NCI-H526 treated with DMSO at 0.1 percent for 48 hours (cell line): ENCODE measurements at regions not wholly inside any gene's neighbourhood (a gene's known extent, or its start where the extent isn't known, plus 50 kb on each side); places are given as distances from the start of the nearest gene placed in this dataset.
"Not testable (repeated sequence)": the region's sequence is repeated elsewhere in the genome, so short reads cannot be mapped to it uniquely, and the experiment has no call there.

Experiments used
- DNase-seq: peaks from one replicate; lab custom pipeline; 2025; lab: John Stamatoyannopoulos, UW

DNA sequence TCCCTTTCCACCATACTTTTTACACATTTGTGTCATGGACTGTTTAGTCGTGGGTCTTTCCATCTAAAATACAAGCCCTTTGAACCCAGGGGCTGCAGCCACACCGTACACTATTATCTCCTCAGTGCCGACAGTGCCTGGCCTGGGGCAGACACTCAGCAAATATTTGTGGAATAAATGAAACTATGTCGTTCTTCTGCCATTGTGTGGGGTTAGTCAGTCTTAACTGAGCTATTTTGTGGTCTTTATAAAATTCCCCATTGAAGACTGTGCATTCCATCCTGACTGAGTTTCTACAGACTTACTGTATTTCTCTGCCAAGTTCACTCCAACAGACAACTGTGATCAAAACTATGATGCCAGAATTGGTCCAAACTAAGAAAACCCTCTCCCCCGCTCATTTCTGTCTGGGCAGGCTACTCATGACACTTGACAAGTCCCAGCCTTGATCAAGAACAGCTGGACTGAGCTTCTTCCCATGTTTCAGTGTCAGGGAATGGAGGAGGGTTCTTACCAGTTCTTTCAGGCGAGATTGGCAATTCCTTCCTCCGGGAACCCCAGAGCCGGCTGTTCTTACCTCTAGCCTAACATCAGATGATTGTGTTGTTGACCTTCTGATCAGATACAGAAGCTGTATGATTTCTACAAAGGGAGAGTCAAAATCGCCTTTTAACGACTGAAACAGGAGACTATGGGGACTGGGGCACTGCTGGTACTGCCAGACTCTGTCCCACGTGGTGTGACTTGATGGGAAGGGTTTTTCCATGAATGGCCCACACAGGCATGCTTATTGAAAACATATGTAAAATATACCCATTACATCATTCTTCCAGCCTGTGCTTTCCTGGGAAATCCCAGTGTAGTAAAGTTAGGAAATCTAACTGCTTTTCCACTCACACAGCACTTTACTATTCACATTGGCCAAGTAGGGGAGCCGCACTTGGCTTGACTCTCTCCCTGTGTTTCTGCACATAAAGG is 77.4 kb upstream of the NPAS2 start:
- no peak for DNase-seq

DNA sequence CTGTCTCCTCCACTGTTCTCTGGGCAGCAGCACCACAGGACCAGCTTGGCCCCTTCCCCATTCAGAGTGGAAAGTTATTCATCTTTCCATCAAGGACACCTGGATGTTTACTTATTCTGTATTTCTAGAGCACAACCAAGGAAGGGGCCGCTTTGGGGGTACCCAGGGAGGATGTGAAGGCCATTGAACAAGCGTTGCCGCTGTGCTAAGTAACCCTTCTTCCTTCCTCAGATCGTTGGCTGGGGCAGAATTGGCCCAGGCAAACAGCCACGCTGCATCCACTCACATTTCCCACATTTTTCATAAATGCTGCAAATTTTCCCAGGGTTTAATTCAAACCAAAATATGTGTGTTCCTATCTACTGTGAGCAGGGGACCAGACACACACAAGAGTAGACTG is 76.2 kb upstream of the NPAS2 start:
- DNase-seq, result no peak

DNA sequence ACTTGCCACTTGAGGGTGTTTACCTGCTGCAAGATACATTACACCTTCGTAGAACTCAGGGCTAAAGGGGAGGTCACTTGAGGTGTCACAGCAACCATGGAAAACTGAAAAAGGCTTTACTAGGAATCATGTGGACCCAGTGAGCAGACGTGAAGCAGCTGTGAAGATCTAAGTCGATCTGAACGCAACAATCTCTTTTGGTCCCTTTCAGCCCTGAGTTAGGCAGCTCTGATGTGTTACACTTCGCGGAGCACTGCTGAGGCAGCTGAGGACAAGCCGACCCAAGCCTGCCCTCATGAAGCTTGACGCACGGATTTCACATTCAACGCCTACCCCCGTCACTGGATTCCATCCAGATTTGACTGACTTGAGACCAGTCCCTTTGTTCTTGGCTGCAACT is 75.8 kb upstream of the NPAS2 start:
- DNase-seq, result no peak

DNA sequence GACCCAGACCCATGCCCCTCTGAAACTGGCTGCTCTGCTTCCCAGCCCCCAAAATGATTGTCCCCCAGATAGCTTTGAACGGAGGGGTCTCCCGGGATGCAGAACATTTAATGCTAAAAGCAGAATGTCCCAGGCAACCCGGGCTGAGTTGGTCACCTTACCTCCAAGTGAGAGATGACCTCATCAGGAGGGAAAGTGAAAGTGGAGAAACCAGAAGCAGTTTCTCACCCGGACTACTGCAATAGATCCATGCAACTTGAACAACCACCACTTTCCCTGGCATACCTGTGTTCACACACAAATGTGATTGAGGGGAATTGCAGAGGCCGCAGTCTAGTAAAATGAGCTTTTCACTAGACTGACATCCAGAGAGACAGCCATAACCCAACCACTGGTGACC is 75.3 kb upstream of the NPAS2 start:
- DNase-seq, result no peak

DNA sequence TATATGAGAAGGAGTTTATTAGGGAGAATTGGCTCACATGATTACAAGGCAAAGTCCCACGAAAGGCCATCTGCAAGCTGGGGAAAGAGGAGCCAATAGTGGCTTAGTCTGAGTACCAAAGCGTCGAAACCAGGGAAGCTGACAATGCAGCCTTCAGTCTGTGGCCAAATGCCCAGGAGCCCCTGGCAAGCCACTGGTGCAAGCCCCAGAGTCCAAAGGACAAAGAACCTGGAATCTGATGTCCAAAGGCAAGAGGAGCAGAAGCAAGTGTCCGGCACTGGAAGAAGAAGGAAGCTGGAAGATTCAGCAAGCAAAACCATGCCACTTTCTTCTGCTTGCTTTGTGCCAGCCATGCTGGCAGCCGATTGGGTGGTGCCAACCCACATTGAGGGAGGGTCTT is 74.3 kb upstream of the NPAS2 start:
- no peak for DNase-seq

DNA sequence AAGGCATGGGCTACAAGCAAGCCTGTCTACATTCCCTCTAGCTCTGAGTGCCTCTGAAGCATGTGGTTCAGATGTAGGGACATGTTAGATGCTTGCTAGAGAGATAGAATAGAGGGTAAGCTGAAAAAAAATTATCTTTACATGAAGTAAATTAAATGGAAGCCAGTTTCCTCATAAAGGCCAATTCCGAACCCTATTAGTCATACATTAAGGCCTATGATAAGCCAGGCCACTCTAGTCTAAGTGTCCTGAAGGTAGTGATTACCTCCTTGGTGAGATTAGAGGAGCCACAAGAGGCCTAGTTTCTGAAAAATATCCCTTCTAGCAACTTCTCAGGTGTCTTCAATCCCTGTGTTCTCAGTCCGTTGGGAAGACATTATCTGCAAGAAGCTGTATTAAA is 72.4 kb upstream of the NPAS2 start:
- DNase-seq, result no peak

DNA sequence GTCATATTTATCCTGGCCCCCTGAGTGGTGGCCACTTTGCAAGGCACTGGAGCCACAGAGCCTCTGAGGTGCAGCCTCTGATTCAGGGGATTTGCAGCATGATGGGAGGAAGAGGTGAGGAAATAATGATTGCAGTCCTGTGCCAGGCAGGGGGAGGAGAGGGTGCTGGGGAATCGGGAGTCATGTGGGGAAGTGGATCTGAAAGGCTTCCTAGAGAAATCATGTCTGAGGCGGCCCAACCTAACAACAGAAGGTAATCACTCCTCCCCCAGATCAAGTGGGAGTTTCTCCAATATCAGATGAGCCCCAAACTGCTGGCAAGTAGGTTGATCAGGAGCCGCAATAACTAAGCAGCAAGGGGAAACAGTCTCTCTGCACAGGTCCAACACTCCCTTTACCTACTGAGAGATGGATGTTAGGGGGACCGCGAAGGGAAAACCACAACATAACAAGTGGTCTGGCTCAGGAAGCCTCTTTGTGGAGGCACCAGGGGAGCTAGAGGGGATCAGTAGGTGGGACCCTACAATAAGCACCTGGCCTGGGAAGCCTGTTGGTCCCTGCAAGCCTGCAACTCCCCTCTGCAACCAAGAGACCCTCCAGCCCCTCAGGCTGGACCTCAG is 71.8 kb upstream of the NPAS2 start:
- no peak for DNase-seq

DNA sequence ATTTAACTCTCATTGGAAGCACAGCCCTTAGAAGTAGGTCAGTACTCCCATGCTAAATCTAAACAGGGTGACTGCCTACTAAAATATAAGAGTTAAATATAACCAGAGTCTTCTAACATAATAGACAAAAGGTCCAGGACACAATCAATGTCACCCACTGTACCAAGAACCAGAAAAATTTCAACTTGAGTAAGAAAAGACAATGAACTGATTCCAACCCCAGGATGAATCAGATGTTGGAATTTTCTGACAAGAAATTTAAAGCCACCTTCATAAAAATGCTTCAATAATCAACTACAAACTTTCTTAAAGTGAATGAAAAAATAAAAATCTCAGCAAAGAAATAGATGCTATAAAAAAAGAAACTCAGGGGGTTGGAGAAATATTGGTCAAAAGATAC is 71.3 kb upstream of the NPAS2 start:
- DNase-seq, result no peak

DNA sequence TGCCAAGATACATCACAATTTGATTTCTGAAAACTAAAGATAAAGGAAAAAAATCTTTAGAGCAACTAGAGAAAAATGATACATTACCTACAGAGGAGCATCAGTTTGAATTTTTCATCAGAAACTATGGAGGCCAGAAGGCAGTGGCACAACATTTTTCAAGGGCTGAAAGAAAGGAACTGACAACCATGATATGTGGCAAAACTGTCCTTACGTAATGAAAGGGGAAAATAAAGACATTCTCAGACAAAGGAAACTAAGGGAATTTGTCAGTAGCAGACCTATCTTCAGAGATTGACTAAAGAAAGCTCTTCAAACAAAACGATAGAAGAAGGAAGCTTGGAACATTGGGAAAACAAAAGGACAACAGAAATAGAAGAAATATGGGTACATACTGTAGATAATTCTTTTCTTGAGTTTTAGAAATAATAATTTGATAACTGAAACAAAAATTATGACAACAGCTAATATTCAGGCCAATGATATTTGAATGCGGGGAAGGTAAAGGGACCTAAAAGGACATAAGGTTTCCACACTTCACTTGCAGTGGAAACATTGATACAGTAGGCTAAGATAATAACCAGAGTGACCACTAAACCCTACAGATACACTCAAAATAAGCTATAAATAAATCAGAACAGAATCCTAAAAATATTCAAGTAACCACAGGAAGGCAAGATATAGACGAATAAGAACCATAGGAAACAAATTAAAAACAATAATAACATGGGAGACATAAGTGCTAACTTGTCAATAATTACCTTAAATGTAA is 70.0 kb upstream of the NPAS2 start:
- DNase-seq, result no peak

DNA sequence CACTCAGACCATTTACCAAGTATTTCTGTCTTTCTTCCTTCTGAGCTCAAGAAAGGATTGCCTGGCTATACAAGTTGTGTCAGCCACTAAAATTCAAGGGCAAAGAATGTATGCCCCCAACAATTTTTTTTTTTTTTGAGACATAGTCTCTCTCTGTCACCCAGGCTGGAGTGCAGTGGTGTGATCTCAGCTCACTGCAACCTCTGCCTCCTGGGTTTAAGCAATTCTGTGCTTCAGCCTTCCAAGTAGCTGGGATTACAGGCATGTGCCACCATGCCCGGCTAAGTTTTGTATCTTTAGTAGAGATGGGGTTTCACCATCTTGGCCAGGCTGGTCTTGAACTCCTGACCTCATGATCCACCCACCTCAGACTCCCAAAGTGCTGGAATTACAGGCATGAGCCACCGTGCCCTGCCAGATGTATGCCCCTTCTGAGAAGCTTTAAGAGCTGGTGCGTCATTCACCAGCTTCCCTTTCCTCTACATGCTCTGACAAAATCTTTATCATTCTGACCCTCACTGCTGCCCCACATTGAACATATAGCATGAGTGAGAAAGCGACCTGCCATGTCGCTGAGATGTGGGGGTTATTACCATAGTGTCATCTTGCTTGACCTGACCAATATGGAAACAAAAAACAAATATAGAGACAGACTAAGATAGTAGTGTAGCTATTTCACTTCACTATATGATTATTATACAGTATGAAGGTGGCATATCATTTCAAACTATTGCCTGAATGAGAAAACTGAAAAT is 67.9 kb upstream of the NPAS2 start:
- DNase-seq, result not testable (repeated sequence)

DNA sequence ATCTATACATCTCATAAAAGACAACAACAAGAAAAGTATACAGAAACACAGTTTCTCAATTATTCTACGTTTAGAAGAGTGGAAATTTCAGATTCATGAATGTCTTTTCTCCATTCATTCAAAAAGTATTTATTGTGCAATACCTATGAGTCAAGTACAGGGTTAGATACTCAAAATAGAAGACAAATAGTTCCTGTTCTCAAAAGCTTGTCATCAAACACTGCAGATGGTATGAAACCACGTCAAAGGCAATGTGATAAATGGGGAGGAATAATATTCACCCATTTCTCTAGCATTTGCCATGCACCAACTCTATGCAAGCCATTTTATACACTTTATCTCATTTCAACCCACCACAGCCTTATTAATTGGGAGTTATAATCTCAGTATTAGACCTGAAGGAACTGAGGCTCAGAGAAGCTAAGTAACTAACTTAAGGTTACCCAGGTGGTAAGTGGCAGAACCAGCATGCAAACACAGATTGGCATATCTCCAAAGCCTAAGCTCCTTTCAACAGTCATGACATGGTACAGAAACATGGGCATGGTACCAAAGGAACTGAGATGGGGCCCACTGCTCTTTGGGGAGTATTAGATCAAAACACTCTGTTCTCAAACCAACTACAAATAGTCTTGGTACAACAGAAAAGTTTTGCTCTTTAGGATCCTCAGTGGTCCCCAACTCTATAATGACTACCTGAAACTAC is 67.2 kb upstream of the NPAS2 start:
- DNase-seq, result no peak

DNA sequence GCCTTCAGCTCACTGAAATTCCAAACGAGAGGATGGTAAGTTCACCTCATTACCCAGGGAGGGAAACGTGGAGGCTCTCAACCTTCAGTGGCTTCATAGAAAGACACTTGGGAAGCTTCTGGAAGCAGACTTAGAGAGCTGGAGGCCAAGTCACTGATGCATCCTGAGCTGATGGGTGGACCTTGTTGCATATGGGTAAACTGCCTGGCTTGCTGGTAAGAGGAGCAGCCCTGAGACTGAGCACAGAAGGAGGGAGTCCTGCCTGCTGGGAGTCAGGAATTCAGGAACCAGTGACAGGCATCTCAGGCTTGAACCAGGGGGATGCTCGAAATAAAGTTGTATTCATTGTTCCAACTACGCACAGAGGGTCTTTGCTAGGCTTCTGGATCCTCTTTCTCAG is 66.5 kb upstream of the NPAS2 start:
- DNase-seq, result no peak

DNA sequence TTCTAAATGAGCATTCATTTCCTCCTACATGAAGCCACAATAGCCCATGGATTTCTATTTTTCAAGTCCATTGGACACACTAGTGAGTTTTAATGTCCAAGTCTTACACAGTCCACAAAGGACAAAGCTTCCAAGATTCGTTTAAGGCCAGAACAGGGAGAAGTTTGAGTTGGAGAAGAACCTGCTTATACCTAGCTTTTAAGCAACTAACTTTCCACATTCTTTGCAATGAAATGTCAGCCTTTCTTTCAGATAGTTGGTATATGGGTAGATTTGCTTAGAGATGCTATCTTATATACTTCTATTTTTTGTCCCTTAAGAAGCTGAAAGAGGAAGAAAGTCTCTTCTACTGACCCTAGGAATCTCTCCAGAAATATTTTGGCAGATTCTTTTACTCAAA is 66.1 kb upstream of the NPAS2 start:
- no peak for DNase-seq

DNA sequence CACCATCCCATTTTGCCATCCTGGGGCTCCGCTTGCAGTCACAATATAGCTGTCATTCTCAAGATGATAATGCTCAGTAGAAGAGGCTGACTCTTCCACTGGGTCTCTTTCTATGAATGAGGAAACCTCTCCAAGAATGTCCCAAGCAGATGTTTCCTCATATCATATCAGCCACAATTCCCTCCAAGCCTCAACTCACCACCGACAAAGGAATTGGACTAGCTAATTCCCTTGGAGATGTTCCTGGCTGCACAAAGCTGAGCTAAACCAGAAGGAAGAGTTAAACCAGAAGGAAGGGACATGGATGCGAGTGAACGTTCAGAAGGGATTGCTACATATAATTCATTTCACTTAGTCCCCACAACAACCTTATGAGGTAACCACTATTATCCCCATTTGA is 65.0 kb upstream of the NPAS2 start:
- no peak for DNase-seq

DNA sequence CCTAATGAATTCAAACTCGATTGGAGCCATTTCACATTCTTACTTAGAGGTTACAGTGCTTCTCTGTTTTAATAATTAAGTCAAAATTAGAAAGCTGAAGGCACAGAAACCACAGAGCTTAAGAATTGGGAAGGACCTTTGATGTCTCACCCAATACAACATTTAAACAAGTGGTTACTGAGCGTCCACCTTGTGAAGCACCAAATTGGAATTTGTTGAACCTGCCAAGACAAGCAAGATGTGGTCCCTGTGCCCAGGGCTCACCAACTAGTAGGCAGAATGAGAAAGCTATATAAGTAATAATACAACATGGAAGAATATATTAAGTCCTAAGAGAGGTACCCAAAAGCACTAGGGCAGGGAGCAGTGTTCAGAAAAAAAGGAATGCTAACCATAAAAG is 64.5 kb upstream of the NPAS2 start:
- DNase-seq, result no peak

DNA sequence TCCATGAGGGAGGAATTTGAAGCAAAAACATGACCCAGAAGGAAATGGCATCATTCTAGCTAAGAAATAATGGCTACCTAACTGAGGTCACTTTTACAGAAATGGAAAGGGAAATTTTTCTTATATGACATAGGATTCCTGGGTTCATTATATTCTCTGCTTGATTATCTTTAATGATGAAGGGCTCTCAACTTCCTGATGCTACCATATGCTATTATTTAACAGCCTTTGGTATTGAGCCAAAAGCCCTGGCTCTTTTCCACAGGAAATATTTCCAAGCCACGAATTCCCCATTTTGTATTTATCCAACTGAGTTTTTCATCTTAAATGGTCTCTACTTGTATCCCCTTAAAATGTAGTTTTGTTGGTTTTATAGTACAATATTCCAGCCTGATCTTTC is 63.2 kb upstream of the NPAS2 start:
- no peak for DNase-seq

DNA sequence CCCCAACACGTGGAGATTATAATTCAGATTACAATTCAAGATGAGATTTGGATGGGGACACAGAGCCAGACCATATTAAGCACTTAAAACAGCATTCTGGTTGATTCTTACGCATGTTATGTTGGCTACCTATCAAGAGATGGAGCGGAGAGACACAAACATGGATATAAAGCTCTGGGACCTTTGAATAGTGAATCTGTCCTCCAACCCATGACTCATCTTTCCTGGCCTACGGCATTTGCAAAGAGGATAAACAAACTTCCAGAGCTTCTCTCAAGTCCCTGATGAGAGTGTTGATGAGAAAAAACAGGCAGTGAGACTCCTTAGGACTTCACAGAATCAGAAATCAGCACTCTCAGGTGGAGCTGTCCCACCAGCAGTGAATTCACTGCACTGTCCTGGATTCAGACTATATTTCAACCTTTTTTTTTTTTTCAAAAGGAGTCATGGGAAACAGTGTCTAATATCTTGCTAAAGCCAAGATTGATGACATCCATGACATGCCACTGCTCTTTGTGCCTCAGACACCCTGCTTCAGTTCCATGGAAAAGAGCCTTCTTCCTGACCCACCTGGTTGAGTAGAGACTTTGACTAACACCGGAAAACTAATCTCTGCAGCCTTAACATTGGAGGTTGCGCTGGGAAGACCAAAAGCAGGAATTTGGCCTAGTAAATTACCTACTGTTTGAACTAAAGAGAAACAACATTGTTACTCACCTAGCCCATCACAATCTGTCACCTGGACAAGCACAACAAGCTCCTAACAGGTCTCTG is 62.1 kb upstream of the NPAS2 start:
- DNase-seq, result no peak

DNA sequence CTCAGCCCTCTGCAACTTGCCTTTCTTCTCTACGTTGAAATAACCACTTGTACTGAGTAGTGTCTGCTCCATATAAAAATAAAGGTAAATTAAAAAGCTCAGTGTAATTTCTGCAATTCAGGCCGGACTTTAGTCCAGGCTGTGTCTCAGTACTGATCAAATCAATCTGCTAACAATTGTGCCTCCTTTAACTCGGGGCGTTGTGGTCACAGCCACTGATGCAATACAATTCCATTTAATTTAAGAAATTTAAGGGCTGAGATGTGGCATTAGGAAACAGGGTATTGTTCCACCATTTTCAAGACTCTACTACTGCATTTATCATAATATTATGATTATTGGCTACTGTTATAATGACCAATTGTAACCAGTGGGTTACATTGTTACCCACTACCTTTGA is 60.0 kb upstream of the NPAS2 start:
- DNase-seq, result no peak

DNA sequence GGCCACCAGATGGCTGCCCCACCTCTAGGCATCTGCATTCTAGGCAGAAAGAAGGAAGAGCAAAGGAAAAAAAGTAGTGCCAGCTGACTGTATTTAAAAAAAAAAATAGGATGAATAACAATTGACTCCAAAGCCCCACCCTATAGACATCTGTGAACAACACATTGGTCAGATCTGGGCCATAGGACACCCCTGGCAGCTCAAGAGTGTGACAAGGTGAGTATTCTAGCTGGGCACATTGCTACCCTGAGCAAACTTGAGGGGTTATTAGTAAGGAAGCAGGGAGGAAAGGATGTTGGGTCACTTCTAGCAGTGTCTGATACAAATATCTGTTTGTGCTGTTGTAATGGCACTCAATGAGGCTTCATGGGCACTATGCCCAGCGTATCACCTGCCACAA is 58.6 kb upstream of the NPAS2 start:
- no peak for DNase-seq

DNA sequence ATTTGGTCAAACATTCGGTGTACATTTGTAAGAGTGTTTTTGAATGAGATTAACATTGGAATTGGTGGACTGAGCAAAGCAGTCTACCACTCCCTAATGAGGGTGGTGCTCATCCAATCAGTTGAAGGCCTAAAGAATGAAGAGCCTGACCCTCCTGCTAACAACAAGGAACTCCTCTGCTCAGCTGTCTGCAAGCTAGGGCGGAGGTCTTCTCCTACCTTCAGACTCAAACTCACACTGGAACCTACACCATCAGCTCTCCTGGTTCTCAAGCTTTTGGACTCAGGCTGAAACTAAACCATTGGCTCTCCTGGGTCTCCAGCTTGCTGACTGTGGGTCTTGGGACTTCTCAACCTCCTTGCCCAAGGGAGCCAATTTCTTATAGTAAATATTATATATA is 55.5 kb upstream of the NPAS2 start:
- DNase-seq, result no peak

DNA sequence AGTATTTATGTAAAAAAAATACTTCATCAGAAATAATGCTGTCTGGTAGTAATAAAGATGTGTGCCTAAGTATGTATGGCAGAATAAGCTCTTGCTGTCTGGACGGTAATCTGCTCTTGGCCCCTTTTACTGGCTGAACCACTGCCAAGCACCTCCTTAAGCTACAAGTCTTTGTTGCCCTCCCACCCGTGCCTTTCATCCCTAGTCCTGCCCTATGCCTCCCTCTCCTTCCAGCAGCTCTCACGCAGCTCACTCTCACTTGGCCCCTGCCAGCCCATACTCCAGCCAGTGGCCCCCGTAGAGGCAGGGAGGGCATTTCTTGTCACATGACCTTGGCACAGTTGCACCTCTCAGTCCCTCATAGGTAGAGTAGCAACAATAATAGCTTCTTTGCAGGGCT is 54.5 kb upstream of the NPAS2 start:
- DNase-seq, result no peak
